Neural progenitor cell (in vitro differentiated cells): ENCODE measurements at regions not wholly inside any gene's neighbourhood (a gene's known extent, or its start where the extent isn't known, plus 50 kb on each side); places are given as distances from the start of the nearest gene placed in this dataset.

ENCODE experiments used
- EZH2 ChIP-seq: fragments of 200-600 bp; sonication (generic); IDR thresholded peaks from 2 replicates; pipeline ENCODE4 v1.6.1; 2017; ENCODE audit warnings: antibody characterized with exemption, mild to moderate bottlenecking, moderate library complexity
- EZH2phosphoT487 ChIP-seq: fragments of 200-600 bp; sonication (generic); IDR thresholded peaks from 2 replicates; pipeline ENCODE4 v1.6.1; 2017; ENCODE audit warnings: antibody characterized with exemption
- TF ChIP-seq, protein P1 (sequence below): fragments of 200-600 bp; sonication (generic); IDR thresholded peaks from 2 replicates; pipeline ENCODE4 v1.5.1; 2017; ENCODE audit warnings: antibody characterized with exemption, mild to moderate bottlenecking

GRCh38 chr17:68778726-68779125 is 176.5 kb downstream of the ABCA8 start:
- TF ChIP-seq, protein P1, sequence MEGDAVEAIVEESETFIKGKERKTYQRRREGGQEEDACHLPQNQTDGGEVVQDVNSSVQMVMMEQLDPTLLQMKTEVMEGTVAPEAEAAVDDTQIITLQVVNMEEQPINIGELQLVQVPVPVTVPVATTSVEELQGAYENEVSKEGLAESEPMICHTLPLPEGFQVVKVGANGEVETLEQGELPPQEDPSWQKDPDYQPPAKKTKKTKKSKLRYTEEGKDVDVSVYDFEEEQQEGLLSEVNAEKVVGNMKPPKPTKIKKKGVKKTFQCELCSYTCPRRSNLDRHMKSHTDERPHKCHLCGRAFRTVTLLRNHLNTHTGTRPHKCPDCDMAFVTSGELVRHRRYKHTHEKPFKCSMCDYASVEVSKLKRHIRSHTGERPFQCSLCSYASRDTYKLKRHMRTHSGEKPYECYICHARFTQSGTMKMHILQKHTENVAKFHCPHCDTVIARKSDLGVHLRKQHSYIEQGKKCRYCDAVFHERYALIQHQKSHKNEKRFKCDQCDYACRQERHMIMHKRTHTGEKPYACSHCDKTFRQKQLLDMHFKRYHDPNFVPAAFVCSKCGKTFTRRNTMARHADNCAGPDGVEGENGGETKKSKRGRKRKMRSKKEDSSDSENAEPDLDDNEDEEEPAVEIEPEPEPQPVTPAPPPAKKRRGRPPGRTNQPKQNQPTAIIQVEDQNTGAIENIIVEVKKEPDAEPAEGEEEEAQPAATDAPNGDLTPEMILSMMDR: no peak
- no peak for TF ChIP-seq EZH2
- no peak for TF ChIP-seq EZH2phosphoT487
